Endothelial cell (in vitro differentiated cells): ENCODE measurements at regions not wholly inside any gene's neighbourhood (a gene's known extent, or its start where the extent isn't known, plus 50 kb on each side); places are given as distances from the start of the nearest gene placed in this dataset.

ENCODE experiments used
- DNase-seq: peaks from one replicate; pipeline ENCODE4 v3.0.0; 2021; ENCODE audit warnings: low spot score
- H3K27ac Mint-ChIP-seq: one replicate; pipeline ENCODE4 v1.8.0; 2021; ENCODE audit warnings: mixed read lengths, inconsistent platforms; ENCODE audit not compliant: unreplicated experiment
- H3K27me3 Mint-ChIP-seq: one replicate; pipeline ENCODE4 v1.8.0; 2021; ENCODE audit warnings: mild to moderate bottlenecking, moderate library complexity, mixed read lengths, inconsistent platforms; ENCODE audit not compliant: unreplicated experiment
- H3K36me3 Mint-ChIP-seq: one replicate; pipeline ENCODE4 v1.8.0; 2021; ENCODE audit warnings: mild to moderate bottlenecking, low read depth, mixed read lengths, inconsistent platforms; ENCODE audit not compliant: unreplicated experiment
- H3K4me1 Mint-ChIP-seq: one replicate; pipeline ENCODE4 v1.8.0; 2021; ENCODE audit warnings: mild to moderate bottlenecking, mixed read lengths, inconsistent platforms; ENCODE audit not compliant: unreplicated experiment
- H3K4me3 Mint-ChIP-seq: one replicate; pipeline ENCODE4 v1.8.0; 2021; ENCODE audit warnings: mild to moderate bottlenecking, mixed read lengths, inconsistent platforms; ENCODE audit not compliant: unreplicated experiment
- H3K9me3 Mint-ChIP-seq: one replicate; pipeline ENCODE4 v1.8.0; 2021; ENCODE audit warnings: mixed read lengths, inconsistent platforms; ENCODE audit not compliant: unreplicated experiment
- TF ChIP-seq, protein P1 (sequence below): fragments of 200-600 bp; sonication (generic); IDR thresholded peaks from one replicate; pipeline ENCODE4 v1.5.0; 2021; ENCODE audit warnings: antibody characterized with exemption; ENCODE audit not compliant: unreplicated experiment

DNA sequence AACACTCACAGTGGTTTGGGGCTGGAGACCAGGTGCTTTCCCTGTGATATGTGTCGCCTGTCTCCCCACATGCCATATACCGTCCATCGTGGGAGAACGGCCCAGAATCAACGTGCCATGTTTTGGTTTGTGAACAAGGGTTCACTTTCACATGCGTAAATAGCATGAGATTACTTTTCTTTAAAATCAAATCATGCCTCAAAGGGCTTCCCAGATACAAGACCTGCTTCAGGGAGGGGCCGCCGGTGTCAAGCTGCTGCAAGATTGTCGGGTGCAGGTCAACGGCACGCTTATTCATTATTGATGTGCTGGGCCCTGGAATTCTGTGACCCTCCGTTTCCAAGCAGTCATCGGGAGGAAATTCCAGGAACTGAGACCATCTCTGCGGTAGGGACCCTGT is 145.2 kb upstream of the RTL1 start:
- no peaks in the 10 kb centered on the region for H3K36me3 Mint-ChIP-seq
- no peak overlapping the region for H3K27ac Mint-ChIP-seq
- no peaks in the 10 kb centered on the region for H3K4me1 Mint-ChIP-seq
- DNase-seq, result no peak
- TF ChIP-seq, protein P1, sequence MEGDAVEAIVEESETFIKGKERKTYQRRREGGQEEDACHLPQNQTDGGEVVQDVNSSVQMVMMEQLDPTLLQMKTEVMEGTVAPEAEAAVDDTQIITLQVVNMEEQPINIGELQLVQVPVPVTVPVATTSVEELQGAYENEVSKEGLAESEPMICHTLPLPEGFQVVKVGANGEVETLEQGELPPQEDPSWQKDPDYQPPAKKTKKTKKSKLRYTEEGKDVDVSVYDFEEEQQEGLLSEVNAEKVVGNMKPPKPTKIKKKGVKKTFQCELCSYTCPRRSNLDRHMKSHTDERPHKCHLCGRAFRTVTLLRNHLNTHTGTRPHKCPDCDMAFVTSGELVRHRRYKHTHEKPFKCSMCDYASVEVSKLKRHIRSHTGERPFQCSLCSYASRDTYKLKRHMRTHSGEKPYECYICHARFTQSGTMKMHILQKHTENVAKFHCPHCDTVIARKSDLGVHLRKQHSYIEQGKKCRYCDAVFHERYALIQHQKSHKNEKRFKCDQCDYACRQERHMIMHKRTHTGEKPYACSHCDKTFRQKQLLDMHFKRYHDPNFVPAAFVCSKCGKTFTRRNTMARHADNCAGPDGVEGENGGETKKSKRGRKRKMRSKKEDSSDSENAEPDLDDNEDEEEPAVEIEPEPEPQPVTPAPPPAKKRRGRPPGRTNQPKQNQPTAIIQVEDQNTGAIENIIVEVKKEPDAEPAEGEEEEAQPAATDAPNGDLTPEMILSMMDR, result no peak
- H3K9me3 Mint-ChIP-seq, result no peaks in the 10 kb centered on the region
- no peak overlapping the region for H3K4me3 Mint-ChIP-seq
- peaks cover 6% of the 10 kb centered on the region for H3K27me3 Mint-ChIP-seq

DNA sequence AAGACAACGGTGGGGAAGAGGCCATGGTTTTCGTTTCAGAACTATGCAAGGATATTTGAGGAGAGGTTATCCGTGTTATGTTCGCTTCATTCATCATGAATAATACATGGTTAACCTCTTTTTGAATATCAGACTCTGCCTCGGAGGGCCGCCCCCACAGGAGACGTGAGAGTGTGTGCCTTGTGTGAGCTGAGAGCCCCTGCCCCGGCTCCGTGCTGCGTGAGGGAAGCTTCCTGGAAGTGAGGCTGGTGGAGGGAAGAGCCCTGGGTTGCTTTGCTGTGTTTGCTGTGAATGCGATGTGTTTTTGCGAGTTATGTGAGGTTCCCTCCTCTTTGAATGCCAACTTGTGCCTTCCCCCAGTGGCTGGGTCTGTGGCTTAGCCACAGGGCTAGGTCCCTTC is 146.0 kb upstream of the RTL1 start:
- no peak overlapping the region for H3K4me3 Mint-ChIP-seq
- no peaks in the 10 kb centered on the region for H3K36me3 Mint-ChIP-seq
- no peaks in the 10 kb centered on the region for H3K9me3 Mint-ChIP-seq
- no peak for DNase-seq
- no peak overlapping the region for H3K27ac Mint-ChIP-seq
- TF ChIP-seq, protein P1, result no peak
- H3K27me3 Mint-ChIP-seq, result peaks cover 5% of the 10 kb centered on the region
- H3K4me1 Mint-ChIP-seq, result no peaks in the 10 kb centered on the region

DNA sequence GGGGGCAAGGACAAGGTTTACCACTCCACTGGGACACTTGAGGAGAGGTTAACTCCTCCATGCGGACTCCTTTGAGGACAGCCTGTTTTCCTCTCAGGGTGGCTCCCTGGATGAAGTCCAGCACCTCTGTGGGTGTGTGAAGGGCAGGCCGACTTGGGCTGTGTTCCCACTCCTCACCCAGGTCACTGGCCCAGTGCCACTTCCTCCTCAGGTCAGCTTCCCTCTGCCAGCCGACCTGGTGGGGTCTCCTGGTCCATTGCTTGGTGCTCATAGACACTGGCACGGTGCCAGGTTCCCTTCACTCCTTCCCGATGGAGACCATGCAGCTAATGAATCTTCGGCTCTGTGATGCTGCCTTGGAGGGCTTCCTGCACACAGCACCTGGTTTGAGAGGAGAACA is 146.4 kb upstream of the RTL1 start:
- Mint-ChIP-seq H3K4me3 (no peak overlapping the region), H3K4me1 (no peaks in the 10 kb centered on the region), H3K36me3 (no peaks in the 10 kb centered on the region), H3K27me3 (peaks cover 5% of the 10 kb centered on the region), H3K27ac (no peak overlapping the region), H3K9me3 (no peaks in the 10 kb centered on the region)
- TF ChIP-seq, protein P1, result no peak
- DNase-seq, result no peak

DNA sequence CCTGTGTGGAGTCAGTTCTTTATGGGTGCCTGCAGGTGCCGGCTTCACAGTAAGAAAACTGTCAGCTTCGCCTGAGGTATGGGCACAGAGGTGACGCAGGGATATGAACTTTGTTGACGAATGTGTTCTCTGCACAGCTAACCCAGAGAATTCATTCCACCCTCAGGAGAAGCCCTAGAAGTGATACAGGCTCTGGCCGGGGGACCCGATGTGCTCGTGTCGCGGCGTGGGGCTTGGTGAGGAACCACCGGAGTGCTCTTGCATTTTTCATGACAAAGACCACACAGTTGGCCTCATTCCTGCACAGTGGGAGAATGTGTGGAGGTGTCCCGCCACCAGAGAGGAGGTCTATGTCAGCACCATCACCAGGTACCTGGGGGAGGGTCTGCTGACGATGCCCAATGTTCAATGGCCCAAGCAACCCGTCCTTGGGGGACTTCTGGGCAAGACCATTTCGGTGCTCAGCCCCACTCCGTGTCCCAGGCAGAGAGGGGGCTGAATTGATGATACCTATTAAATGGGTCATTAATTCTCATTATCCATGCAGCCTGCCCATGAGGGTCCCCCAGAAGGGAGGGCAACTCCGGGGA is 147.5 kb upstream of the RTL1 start:
- Mint-ChIP-seq H3K27ac (no peak overlapping the region), H3K36me3 (no peaks in the 10 kb centered on the region), H3K4me1 (no peaks in the 10 kb centered on the region), H3K4me3 (no peak overlapping the region), H3K27me3 (peaks cover 5% of the 10 kb centered on the region), H3K9me3 (no peaks in the 10 kb centered on the region)
- DNase-seq, result no peak
- TF ChIP-seq, protein P1, result no peak

DNA sequence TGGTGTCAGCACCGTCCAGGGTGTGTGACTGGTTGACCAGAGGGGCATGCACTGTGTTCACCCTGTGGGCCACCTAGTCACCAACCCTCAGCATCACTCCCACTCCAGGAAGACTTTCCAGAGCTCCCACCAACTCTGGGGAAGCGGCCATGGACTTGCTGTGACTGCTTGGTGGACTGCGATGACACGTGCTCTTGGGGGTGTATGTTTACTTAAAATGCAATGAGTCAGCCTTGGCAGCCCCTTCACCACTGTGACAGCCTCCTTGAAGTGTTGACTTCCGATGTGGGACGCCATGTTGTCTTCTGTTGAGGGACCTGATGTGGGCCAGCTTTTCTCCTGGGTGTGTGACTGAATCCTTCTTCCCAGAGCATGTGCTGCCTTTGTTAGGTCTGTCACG is 151.1 kb upstream of the RTL1 start:
- H3K36me3 Mint-ChIP-seq, result no peaks in the 10 kb centered on the region
- H3K27me3 Mint-ChIP-seq, result peaks cover 2% of the 10 kb centered on the region
- no peaks in the 10 kb centered on the region for H3K9me3 Mint-ChIP-seq
- TF ChIP-seq, protein P1, result no peak
- no peak for DNase-seq
- no peak overlapping the region for H3K27ac Mint-ChIP-seq
- H3K4me3 Mint-ChIP-seq, result no peak overlapping the region
- no peaks in the 10 kb centered on the region for H3K4me1 Mint-ChIP-seq
